K562 (cell line): ENCODE measurements at regions not wholly inside any gene's neighbourhood (a gene's known extent, or its start where the extent isn't known, plus 50 kb on each side); places are given as distances from the start of the nearest gene placed in this dataset.

ENCODE experiments used
- ATAC-seq: fragments of 200-7000 bp; cut with Tn5 transposase; 3 replicates; pipeline ENCODE4 v1.9.1; 2020; ENCODE audit warnings: moderate library complexity
- BruUV-seq: library from RNA; stranded (reverse); fragments of 400-500 nt; replicated peaks from 2 replicates; lab custom pipeline; 2021; lab: Mats Ljungman, UMichigan
- CTCF ChIA-PET: fragments of 300-600 bp; formaldehyde crosslinking; extraction: SDS; loops from one replicate; lab custom pipeline; 2021; ENCODE audit warnings: low intra/inter-chr PET ratio; lab: Yijun Ruan, JAX
- POLR2A ChIA-PET: fragments of 300-600, 350-650 bp; sonication (Branson Sonifier 250); formaldehyde crosslinking; extraction: SDS; loops from one replicate; lab custom pipeline; 2021; ENCODE audit warnings: antibody characterized with exemption, inconsistent platforms; lab: Yijun Ruan, JAX
- DNase-seq, 4 experiments: peaks; one replicate each; pipeline versions ENCODE4 v3.0.0 to v3.0.0-alpha.2; 2011 to 2018; ENCODE audit warnings: low spot score in 3 of 4, mixed read lengths in 3 of 4; ENCODE audit errors: extremely low read depth in 1 of 4
- FAIRE-seq: peaks from 2 replicates; lab custom pipeline; 2011; peaks lifted over from hg19 to GRCh38; lab: Jason Lieb, UNC
- H2AFZ ChIP-seq: 2 replicates; pipeline ENCODE4 v1.6.0; 2011; ENCODE audit warnings: low read depth, low read length, control low read depth, inconsistent platforms
- H3K27ac ChIP-seq: fragments of 200-600 bp; 3 replicates; pipeline ENCODE4 v1.8.0; 2011; ENCODE audit warnings: low read depth, mild to moderate bottlenecking, control low read depth, inconsistent platforms, low read length, moderate library complexity, mixed read lengths; ENCODE audit errors: extremely low read depth
- H3K27me3 ChIP-seq, 2 experiments: fragments of 300-600 bp in 1 of 2; 2 replicates in 1 of 2; 3 replicates in 1 of 2; pipeline versions ENCODE4 v1.6.0 to v1.8.0; 2011; ENCODE audit warnings: inconsistent platforms in 2 of 2, low read length in 2 of 2, mild to moderate bottlenecking in 1 of 2, mixed read lengths in 1 of 2, moderate library complexity in 1 of 2; ENCODE audit not compliant: control insufficient read depth in 2 of 2, insufficient read depth in 2 of 2
- H3K36me3 ChIP-seq: fragments of 300-600 bp; 3 replicates; pipeline ENCODE4 v1.8.0; 2011; ENCODE audit warnings: mild to moderate bottlenecking, low read length, inconsistent platforms; ENCODE audit not compliant: control insufficient read depth, insufficient read depth
- H3K4me1 ChIP-seq, 2 experiments: fragments of 200-600 bp in 1 of 2; replicated peaks in 1 of 2; 2 replicates in 1 of 2; 3 replicates in 1 of 2; pipeline versions ENCODE4 v1.5.1 to v1.8.0; 2011; ENCODE audit warnings: inconsistent platforms in 2 of 2, low read length in 2 of 2, mild to moderate bottlenecking in 1 of 2, mixed read lengths in 1 of 2, moderate library complexity in 1 of 2; ENCODE audit not compliant: control insufficient read depth in 2 of 2, insufficient read depth in 2 of 2
- H3K4me2 ChIP-seq: 2 replicates; pipeline ENCODE4 v1.6.1; 2011; ENCODE audit warnings: low read length, control low read depth, inconsistent platforms, mixed read lengths; ENCODE audit not compliant: insufficient read depth
- H3K4me3 ChIP-seq: fragments of 200-600 bp; sonication (generic), shearing (Covaris generic); 2 replicates; pipeline ENCODE4 v1.5.1; 2016; ENCODE audit warnings: control low read depth, inconsistent platforms
- H3K79me2 ChIP-seq: fragments of 200-600 bp; 3 replicates; pipeline ENCODE4 v1.8.0; 2011; ENCODE audit warnings: low read length, inconsistent platforms; ENCODE audit not compliant: control insufficient read depth, insufficient read depth
- H3K9ac ChIP-seq, 2 experiments: 2 replicates each; pipeline versions ENCODE4 v1.6.0 to v1.6.1; 2011; ENCODE audit warnings: low read depth in 2 of 2, low read length in 2 of 2, control low read depth in 1 of 2, inconsistent platforms in 1 of 2, mild to moderate bottlenecking in 1 of 2, mixed read lengths in 1 of 2; ENCODE audit not compliant: insufficient read depth in 1 of 2
- H3K9me1 ChIP-seq: one replicate; pipeline ENCODE4 v1.6.0; 2011; ENCODE audit warnings: inconsistent platforms, mild to moderate bottlenecking, low read length, moderate library complexity; ENCODE audit not compliant: control insufficient read depth, insufficient read depth
- H3K9me3 ChIP-seq: replicated peaks from 2 replicates; pipeline ENCODE4 v1.5.1; 2011; ENCODE audit warnings: low read depth, low read length, inconsistent platforms; ENCODE audit not compliant: control insufficient read depth, insufficient read depth
- H4K20me1 ChIP-seq: replicated peaks from 2 replicates; pipeline ENCODE4 v1.6.1; 2011; ENCODE audit warnings: low read length, inconsistent platforms, mixed read lengths; ENCODE audit not compliant: control insufficient read depth, insufficient read depth
- CREB1 ChIP-seq, 2 experiments: sonication (generic) in 1 of 2; formaldehyde crosslinking in 1 of 2; IDR thresholded peaks; 2 replicates each; pipeline versions ENCODE4 v1.6.1 to v1.8.0; 2012 to 2022; ENCODE audit warnings: inconsistent platforms in 1 of 2, mild to moderate bottlenecking in 1 of 2, missing genetic modification reagents in 1 of 2, moderate library complexity in 1 of 2
- FIP1L1 ChIP-seq: fragments of 200-400 bp; formaldehyde crosslinking; IDR thresholded peaks from 2 replicates; pipeline ENCODE4 v1.6.1; 2018; ENCODE audit warnings: mild to moderate bottlenecking, low read depth, low read length; ENCODE audit not compliant: poor library complexity, severe bottlenecking
- FOXA1 ChIP-seq: fragments of 450-650 bp; IDR thresholded peaks from 2 replicates; pipeline ENCODE4 v1.6.1; 2016; ENCODE audit warnings: mild to moderate bottlenecking, borderline replicate concordance
- GTF2A2 ChIP-seq: IDR thresholded peaks from 2 replicates; pipeline ENCODE4 v1.6.1; 2016; ENCODE audit warnings: mild to moderate bottlenecking, missing genetic modification characterization, missing compliant biosample characterization
- HIVEP1 ChIP-seq: fragments of 250-450 bp; sonication (Bioruptor Pico); IDR thresholded peaks from 2 replicates; pipeline ENCODE4 v1.4.0; 2020; ENCODE audit warnings: mild to moderate bottlenecking
- HSF4 ChIP-seq: fragments of 250-450 bp; sonication (Bioruptor Pico); IDR thresholded peaks from 2 replicates; pipeline ENCODE4 v2.1.2; 2022; ENCODE audit warnings: mild to moderate bottlenecking, moderate library complexity, borderline replicate concordance
- ILF3 ChIP-seq: fragments of 450-650 bp; IDR thresholded peaks from 2 replicates; pipeline ENCODE4 v1.6.1; 2018; ENCODE audit warnings: antibody characterized with exemption, mild to moderate bottlenecking, moderate library complexity, borderline replicate concordance
- KLF6 ChIP-seq: fragments of 250-450 bp; sonication (Bioruptor Pico); IDR thresholded peaks from 2 replicates; pipeline ENCODE4 v1.4.0; 2020; ENCODE audit warnings: mild to moderate bottlenecking, moderate library complexity, borderline replicate concordance
- MLLT1 ChIP-seq, 2 experiments: fragments of 450-650 bp; IDR thresholded peaks; 2 replicates each; pipeline ENCODE4 v1.6.1; 2016
- NCOR1 ChIP-seq: fragments of 450-650 bp; IDR thresholded peaks from 2 replicates; pipeline ENCODE4 v1.6.1; 2016; ENCODE audit warnings: mild to moderate bottlenecking, moderate library complexity
- POLR2H ChIP-seq: IDR thresholded peaks from 2 replicates; pipeline ENCODE4 v1.6.1; 2016; ENCODE audit warnings: missing genetic modification characterization, low read depth, mild to moderate bottlenecking, control low read depth, missing compliant biosample characterization, moderate library complexity
- SP2 ChIP-seq: IDR thresholded peaks from 2 replicates; pipeline ENCODE4 v1.6.1; 2011; ENCODE audit warnings: mild to moderate bottlenecking, low read depth, low read length, moderate library complexity; ENCODE audit not compliant: poor library complexity, severe bottlenecking; ENCODE audit errors: extremely low read depth
- TCF7L2 ChIP-seq: fragments of 150-350 bp; IDR thresholded peaks from 2 replicates; pipeline ENCODE4 v1.6.1; 2016; ENCODE audit warnings: low read depth, mild to moderate bottlenecking, low read length, moderate library complexity
- WGBS: fragments of 100-300 bp; shearing (Covaris generic); methylation state at CpG from one replicate; pipeline ENCODE4 v1.1.6; 2016; ENCODE audit warnings: low coverage, mixed read lengths; ENCODE audit not compliant: insufficient coverage; ENCODE audit errors: missing lambda C conversion rate; 5-methylcytosine and 5-hydroxymethylcytosine counted together
- in situ Hi-C: fragments of 300-500 bp; cut with MboI; formaldehyde crosslinking; loops from 4 replicates; pipeline ENCODE4 v1.15.0; 2018; ENCODE audit warnings: inconsistent platforms, mixed read lengths
- intact Hi-C: fragments of 100-400 bp; cut with micrococcal nuclease; formaldehyde crosslinking; loops from 2 replicates; pipeline ENCODE4 v1.14.2; 2022
- TF ChIP-seq, protein P1 (sequence below): sonication (generic); formaldehyde crosslinking; IDR thresholded peaks from 2 replicates; pipeline ENCODE4 v1.8.0; 2022; ENCODE audit warnings: missing genetic modification reagents, mild to moderate bottlenecking, borderline replicate concordance
- TF ChIP-seq, protein P2 (sequence below), 2 experiments: fragments of 250-450 bp in 1 of 2; fragments of 450-650 bp in 1 of 2; sonication (Bioruptor Pico) in 1 of 2; IDR thresholded peaks; 2 replicates each; pipeline versions ENCODE4 v1.6.1 to v1.8.0; 2016 to 2021; ENCODE audit warnings: mild to moderate bottlenecking in 2 of 2, moderate library complexity in 2 of 2, missing compliant biosample characterization in 1 of 2, missing genetic modification characterization in 1 of 2

- no peak overlapping the region for H3K4me3 ChIP-seq
- no peaks in the 10 kb centered on the region for H3K9me1 ChIP-seq
- DNase-seq (no peak), ATAC-seq (no peak), FAIRE-seq (no peak)
- H2AFZ ChIP-seq: no peak overlapping the region
- CTCF ChIA-PET: no interaction called here
- TF ChIP-seq CREB1 (IDR thresholded peaks at IDR 0.05): no peak
- TF ChIP-seq CREB1 (CRISPR knock-in tag; IDR thresholded peaks at IDR 0.05): no peak
- TF ChIP-seq, protein P1, sequence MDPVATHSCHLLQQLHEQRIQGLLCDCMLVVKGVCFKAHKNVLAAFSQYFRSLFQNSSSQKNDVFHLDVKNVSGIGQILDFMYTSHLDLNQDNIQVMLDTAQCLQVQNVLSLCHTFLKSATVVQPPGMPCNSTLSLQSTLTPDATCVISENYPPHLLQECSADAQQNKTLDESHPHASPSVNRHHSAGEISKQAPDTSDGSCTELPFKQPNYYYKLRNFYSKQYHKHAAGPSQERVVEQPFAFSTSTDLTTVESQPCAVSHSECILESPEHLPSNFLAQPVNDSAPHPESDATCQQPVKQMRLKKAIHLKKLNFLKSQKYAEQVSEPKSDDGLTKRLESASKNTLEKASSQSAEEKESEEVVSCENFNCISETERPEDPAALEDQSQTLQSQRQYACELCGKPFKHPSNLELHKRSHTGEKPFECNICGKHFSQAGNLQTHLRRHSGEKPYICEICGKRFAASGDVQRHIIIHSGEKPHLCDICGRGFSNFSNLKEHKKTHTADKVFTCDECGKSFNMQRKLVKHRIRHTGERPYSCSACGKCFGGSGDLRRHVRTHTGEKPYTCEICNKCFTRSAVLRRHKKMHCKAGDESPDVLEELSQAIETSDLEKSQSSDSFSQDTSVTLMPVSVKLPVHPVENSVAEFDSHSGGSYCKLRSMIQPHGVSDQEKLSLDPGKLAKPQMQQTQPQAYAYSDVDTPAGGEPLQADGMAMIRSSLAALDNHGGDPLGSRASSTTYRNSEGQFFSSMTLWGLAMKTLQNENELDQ: no peak
- no peak for TF ChIP-seq GTF2A2
- no peak for TF ChIP-seq POLR2H (tag)
- no peak for TF ChIP-seq FIP1L1
- TF ChIP-seq KLF6 (CRISPR knock-in tag): no peak
- TF ChIP-seq FOXA1: no peak
- TF ChIP-seq ILF3: no peak
- no peak for TF ChIP-seq SP2
- no peak for TF ChIP-seq HSF4 (CRISPR knock-in tag)
- no peak for TF ChIP-seq NCOR1
- no peak for TF ChIP-seq HIVEP1 (CRISPR knock-in tag)
- TF ChIP-seq TCF7L2: no peak
- TF ChIP-seq MLLT1 (IDR thresholded peaks at IDR 0.05): no peak
- TF ChIP-seq, protein P2, sequence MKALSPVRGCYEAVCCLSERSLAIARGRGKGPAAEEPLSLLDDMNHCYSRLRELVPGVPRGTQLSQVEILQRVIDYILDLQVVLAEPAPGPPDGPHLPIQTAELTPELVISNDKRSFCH (CRISPR knock-in tag; IDR thresholded peaks at IDR 0.05): no peak
- TF ChIP-seq, protein P2 (tag; IDR thresholded peaks at IDR 0.05): no peak
- H3K79me2 ChIP-seq: no peaks in the 10 kb centered on the region
- WGBS: 0% methylated on average over 3 of the region's 3 CpGs
- POLR2A ChIA-PET: no interaction called here
- no peak overlapping the region for H3K4me2 ChIP-seq
- intact Hi-C loops: no loop called here
- H3K4me1 ChIP-seq: no peaks in the 10 kb centered on the region
- no peaks in the 10 kb centered on the region for H3K27me3 ChIP-seq
- in situ Hi-C loops: no loop called here
- BruUV-seq: no TSS peak
- H3K9ac ChIP-seq: no peak overlapping the region
- no peak overlapping the region for H3K27ac ChIP-seq
- H3K36me3 ChIP-seq: no peaks in the 10 kb centered on the region
- no peaks in the 10 kb centered on the region for H4K20me1 ChIP-seq
- no peaks in the 10 kb centered on the region for H3K9me3 ChIP-seq
Measured at GRCh38 chr7:68334216-68334615, 1264.1 kb upstream of the AUTS2 start.
